HG02938 (cell line): ENCODE measurements at regions not wholly inside any gene's neighbourhood (a gene's known extent, or its start where the extent isn't known, plus 50 kb on each side); places are given as distances from the start of the nearest gene placed in this dataset.

Experiments
- ATAC-seq: cut with Tn5 transposase; IDR thresholded peaks from one replicate; pipeline ENCODE4 v1.9.1; 2021; ENCODE audit warnings: mild to moderate bottlenecking, moderate library complexity; ENCODE audit not compliant: unreplicated experiment

- ATAC-seq, result no peak
Measured at GRCh38 chr6:134866563-134866962, 83.3 kb downstream of the ALDH8A1 start.

- ATAC-seq, result no peak
Measured at GRCh38 chr6:134864558-134864957, 85.3 kb downstream of the ALDH8A1 start.

GRCh38 chr6:134863763-134864510 lies 86.0 kb downstream of the ALDH8A1 start:
- no peak for ATAC-seq

- ATAC-seq, result no peak
Measured at GRCh38 chr6:134854366-134854765, 95.5 kb downstream of the ALDH8A1 start.

DNA sequence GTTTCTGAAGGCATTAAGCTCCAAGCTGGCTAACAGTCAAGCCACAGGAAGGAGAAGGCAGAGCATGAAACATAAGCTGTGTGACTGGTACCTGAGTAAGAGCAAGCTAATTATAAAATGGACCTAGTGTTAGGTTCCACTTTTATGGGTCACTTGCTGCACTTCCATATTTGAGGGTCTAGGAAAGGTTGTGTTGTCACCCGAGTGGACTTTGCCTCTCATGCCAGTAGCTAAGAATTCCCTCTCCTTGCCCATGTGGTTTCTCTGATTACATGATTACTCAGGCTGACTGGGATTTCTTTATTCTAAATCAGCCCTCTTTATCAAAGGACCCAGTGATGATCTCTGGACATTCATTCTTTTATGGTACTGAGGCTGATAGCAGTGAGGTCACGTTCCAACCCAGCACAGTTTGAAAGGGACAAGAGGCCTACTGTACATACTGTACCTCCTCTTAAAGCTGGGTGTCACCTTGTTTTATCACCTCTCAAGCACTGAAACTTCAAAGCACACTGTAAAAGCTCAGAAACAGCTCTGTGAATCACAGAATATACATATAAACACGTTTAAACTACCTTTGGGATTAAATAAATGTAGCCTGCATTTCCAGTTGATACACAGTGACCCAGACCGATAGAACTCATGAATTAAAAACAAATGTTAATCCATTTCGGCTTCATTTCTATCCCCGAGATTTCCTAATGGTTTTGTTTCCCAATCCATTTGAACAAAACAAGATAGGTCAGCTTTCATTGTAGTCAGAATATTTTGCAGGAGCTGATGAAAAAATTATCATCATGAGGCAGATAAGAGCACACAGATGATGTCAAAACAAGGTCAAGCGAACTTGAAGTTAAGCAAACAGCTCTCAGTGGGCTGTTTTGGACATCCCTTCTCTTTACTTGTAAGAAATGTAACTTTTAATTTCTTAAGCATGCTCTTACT lies 96.5 kb downstream of the ALDH8A1 start:
- no peak for ATAC-seq

DNA sequence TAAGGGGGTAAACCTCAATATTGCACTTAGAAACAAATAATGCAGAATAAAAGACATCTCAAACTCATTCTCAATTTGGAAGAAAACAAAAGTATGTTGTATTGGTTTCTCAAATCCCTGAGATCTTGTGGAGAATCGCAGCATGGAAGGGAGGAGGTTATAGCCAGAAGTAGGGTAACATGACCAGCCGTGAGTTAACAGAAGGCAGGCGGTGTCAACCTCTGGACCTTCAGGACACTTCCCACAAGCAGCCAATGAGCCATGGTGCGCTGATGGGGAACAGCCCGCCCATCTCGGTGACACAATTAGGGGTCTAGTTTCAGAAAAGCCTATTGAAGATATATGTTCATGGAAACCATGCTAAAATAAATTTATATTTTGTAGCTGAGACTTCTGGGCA lies 98.4 kb downstream of the ALDH8A1 start:
- no peak for ATAC-seq

GRCh38 chr6:134850721-134851305 lies 99.1 kb downstream of the ALDH8A1 start:
- no peak for ATAC-seq

GRCh38 chr6:134849920-134850447 lies 99.9 kb downstream of the ALDH8A1 start:
- ATAC-seq, result no peak

DNA sequence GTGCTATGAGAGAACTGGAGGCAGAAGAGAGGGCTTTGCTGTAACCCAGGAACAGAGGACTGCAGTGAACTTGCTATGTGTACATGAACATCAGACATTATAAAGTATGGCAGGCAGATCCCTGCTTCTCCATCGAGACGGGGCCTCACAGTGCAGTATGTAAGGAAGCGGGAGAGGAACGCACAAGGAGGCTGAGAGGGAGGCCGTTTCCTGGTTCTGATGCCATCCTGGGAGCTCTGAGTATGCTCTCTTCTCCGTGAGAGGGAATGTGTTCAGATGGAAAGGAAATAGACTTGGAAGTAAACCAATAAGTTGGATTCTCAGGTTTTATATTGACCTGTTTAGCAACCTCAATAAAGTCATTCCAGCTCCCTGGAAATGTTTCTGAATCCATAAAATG lies 101.8 kb downstream of the ALDH8A1 start:
- no peak for ATAC-seq

- no peak for ATAC-seq
Measured at GRCh38 chr6:134846865-134847264, 103.0 kb downstream of the ALDH8A1 start.

GRCh38 chr6:134846031-134846430 lies 103.9 kb downstream of the ALDH8A1 start:
- no peak for ATAC-seq

DNA sequence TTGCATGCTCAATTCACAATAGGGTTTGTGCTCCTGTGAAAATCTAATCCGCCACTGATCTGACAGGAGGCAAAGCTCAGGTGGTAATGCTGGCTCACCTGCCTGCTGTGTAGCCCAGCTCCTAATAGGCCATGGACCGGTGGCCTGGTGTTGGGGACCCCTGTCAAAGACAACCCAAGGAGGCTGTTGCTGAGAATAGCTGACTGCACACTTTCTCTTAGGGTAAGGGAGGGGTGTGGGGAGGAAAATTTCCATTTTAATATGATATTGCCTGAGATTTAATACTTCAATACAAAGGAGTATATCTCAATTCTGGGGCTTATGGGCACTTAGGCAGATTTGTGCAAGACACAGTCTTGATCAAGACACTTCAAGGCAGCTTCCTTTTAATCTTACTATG lies 105.8 kb downstream of the ALDH8A1 start:
- ATAC-seq, result no peak

DNA sequence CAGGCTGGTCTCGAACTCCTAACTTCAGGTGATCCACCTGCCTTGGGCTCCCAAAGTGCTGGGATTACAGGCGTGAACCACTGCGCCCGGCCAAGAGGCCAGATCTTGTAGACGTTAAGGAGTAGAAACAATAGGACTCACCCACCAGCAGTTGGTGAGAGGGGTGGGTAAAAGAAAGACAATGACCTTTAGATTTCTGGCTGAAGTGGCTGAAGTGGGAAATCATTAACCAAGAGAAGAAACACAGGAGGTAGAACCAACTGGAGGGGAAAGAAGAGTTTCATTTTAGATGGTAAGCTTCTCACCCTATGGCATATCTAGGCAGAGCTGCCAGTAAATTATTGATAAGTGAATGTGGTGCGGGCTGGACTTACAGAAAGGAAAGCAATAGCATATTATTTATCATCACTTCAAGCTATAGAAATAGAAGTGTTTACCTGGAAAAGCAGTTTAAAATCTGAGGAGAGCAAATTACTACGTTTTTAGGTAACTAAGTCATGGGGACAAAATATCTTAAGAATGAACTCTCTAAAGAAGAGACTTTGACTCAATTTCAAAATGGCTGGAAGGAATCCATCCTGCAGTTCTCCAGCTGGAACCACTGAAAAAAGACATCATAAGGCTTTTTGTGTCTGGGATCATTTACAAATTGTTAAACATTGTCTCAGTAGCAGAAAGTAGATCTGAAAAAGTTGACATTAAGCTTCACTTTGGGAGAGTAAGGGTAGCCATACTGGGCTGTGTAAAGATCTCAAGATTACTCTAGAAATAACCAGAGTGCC lies 109.6 kb downstream of the ALDH8A1 start:
- ATAC-seq, result peak; percentile 77

GRCh38 chr6:134835993-134836392 lies 113.9 kb downstream of the ALDH8A1 start:
- no peak for ATAC-seq

- ATAC-seq, result no peak
Measured at GRCh38 chr6:134830940-134831339, 119.0 kb downstream of the ALDH8A1 start.

DNA sequence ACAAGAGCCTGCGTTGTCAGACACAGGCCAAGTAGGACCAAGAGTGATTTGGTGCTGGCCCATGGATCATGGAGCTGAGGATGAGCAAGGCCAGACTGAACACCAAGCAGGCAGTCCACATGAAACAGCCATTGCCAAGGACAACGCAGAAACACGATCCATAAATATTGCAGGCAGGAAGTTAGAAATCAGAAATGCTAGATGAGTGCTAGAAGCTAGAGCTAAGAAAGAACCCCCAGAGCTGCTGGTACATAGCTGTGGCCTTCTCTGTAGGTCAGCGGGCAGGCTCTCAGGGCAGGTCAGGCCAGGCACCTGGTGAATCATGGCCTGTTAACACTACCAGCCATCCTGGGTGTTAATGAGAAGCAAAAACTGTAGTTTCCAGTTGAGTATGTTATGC lies 119.7 kb downstream of the ALDH8A1 start:
- ATAC-seq, result no peak

GRCh38 chr6:134828641-134829040 lies 121.3 kb downstream of the ALDH8A1 start:
- no peak for ATAC-seq

GRCh38 chr6:134826889-134827737 lies 122.8 kb downstream of the ALDH8A1 start:
- ATAC-seq, result no peak

DNA sequence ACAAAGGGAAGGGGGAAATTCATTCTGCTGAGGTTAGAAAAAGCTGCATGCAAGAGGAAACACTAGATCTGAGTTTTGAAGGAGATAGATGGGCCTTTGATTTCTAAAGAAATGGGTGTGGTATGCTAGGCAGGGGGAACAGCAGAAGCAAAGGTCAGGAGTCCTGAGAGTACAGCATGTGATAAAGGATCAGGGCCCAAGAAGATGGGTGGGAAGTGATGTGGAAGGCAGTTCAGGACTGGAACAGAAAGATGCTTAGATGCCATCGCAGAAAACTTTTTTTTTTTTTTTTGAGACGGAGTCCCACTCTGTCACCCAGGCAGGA lies 126.2 kb downstream of the ALDH8A1 start:
- ATAC-seq, result no peak
